Large intestine (tissue), 3 donors: ENCODE measurements at regions not wholly inside any gene's neighbourhood (a gene's known extent, or its start where the extent isn't known, plus 50 kb on each side); places are given as distances from the start of the nearest gene placed in this dataset.
A peak's percentile ranks its signal among the peaks of the same experiment; 100 is the strongest.

Experiments used
- DNase-seq, 2 donors: peaks; one replicate each; pipeline versions ENCODE4 v3.0.0 to v3.0.0-alpha.2; 2013
- H3K27ac ChIP-seq: one replicate; pipeline ENCODE4 v1.5.1; 2013; ENCODE audit warnings: low read length
- H3K27me3 ChIP-seq: 2 replicates; pipeline ENCODE4 v1.6.1; 2013; ENCODE audit warnings: low read length; ENCODE audit not compliant: control insufficient read depth, insufficient read depth
- H3K36me3 ChIP-seq: 2 replicates; pipeline ENCODE4 v1.6.1; 2013; ENCODE audit warnings: low read length; ENCODE audit not compliant: control insufficient read depth, insufficient read depth
- H3K4me1 ChIP-seq: one replicate; pipeline ENCODE4 v1.6.1; 2013; ENCODE audit warnings: low read length; ENCODE audit not compliant: control insufficient read depth, insufficient read depth
- H3K4me3 ChIP-seq: one replicate; pipeline ENCODE4 v1.5.1; 2013; ENCODE audit warnings: low read length
- H3K9me3 ChIP-seq: one replicate; pipeline ENCODE4 v1.6.1; 2013; ENCODE audit warnings: mild to moderate bottlenecking, low read depth, low read length, moderate library complexity; ENCODE audit not compliant: control insufficient read depth
- WGBS: methylation state at CpG from one replicate; pipeline ENCODE4 v1.1.5; 2013; ENCODE audit warnings: low lambda C conversion rate; ENCODE audit not compliant: insufficient coverage; 5-methylcytosine and 5-hydroxymethylcytosine counted together

DNA sequence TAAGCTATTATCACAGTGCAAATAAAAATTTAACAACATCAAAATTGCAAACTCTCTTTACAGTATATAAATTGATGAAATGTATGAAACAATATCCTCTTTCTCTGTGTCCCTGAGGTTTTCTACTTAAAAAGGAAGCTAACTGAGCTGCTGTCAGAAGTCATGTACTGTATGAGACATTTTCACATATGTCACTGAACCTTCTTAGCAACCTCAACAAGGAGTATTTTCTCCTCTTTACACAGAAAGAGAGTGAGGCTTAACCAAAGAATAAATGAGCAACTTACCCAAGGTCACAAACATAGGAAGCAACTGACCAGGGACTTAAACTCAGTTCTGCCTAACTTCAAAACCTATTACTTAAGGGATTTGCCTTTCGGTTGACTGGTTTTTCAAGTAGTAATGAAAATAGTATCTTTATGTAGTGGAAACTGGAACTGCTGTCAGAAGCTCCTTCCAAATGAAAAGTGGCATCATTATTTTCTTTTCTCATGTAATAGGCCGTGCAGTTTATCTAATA, 288.9 kb downstream of the LRRIQ3 start:
- H3K4me1 ChIP-seq, result no peaks in the 10 kb centered on the region
- DNase-seq, result no peak
- H3K9me3 ChIP-seq, result no peaks in the 10 kb centered on the region
- WGBS, result 76% methylated on average over 2 of the region's 2 CpGs
- no peak overlapping the region for H3K4me3 ChIP-seq
- H3K27me3 ChIP-seq, result no peaks in the 10 kb centered on the region
- no peaks in the 10 kb centered on the region for H3K36me3 ChIP-seq
- H3K27ac ChIP-seq, result no peak overlapping the region

DNA sequence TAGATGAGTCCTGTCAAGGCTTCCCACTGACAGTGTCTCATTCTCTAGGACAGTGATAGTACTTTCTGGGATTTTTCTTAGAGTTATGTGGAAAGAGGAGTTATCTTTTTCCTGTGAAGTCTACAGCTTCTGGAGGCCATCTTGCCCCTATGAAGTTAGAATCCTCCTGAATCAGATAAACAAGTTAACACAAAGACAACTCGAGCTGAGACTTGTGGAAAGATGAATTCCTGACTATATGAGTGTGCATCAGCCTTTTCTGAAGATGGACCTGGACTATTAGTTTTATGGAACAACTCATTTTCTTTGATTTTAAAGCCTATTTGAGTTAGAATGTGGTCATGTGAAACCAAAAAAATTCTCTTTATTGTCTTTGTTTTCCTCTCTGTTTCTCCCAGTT, 290.9 kb downstream of the LRRIQ3 start:
- Histone ChIP-seq H3K4me3 (no peak overlapping the region), H3K4me1 (no peaks in the 10 kb centered on the region), H3K9me3 (no peaks in the 10 kb centered on the region), H3K27ac (no peak overlapping the region), H3K36me3 (no peaks in the 10 kb centered on the region), H3K27me3 (no peaks in the 10 kb centered on the region)
- 60% methylated on average over 1 of the region's 1 CpG for WGBS
- no peak for DNase-seq

DNA sequence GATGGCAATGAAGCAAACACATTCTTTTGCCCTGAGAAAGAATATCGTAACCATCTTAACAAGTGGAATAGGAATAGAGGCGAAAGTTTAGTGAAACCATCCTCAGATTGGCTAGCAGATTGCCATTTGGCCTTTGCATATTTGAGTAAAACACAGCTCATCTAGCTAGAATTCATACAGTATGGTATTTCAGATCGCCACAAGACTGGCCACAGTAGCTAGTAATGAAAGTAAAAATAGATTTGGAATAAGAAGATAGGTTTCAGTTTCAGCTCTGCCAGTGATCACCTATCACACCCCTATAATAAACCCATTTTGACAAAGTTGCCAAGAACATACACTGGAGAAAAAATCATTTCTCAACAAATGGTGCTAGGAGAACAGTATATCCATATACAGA, 294.9 kb downstream of the LRRIQ3 start:
- no peak overlapping the region for H3K27ac ChIP-seq
- H3K27me3 ChIP-seq, result no peaks in the 10 kb centered on the region
- H3K4me1 ChIP-seq, result peaks cover 3% of the 10 kb centered on the region
- no peaks in the 10 kb centered on the region for H3K9me3 ChIP-seq
- no CpG with 5 or more reads among the region's 3 CpGs for WGBS
- H3K36me3 ChIP-seq, result no peaks in the 10 kb centered on the region
- H3K4me3 ChIP-seq, result no peak overlapping the region
- no peak for DNase-seq

- Histone ChIP-seq H3K36me3 (no peaks in the 10 kb centered on the region), H3K4me3 (no peak overlapping the region), H3K4me1 (peaks cover 3% of the 10 kb centered on the region), H3K27me3 (no peaks in the 10 kb centered on the region), H3K27ac (no peak overlapping the region), H3K9me3 (no peaks in the 10 kb centered on the region)
- no peak for DNase-seq
- WGBS, result no CpG with 5 or more reads among the region's 5 CpGs
Observed at GRCh38 chr1:73901738-73902137, 296.2 kb downstream of the LRRIQ3 start.

DNA sequence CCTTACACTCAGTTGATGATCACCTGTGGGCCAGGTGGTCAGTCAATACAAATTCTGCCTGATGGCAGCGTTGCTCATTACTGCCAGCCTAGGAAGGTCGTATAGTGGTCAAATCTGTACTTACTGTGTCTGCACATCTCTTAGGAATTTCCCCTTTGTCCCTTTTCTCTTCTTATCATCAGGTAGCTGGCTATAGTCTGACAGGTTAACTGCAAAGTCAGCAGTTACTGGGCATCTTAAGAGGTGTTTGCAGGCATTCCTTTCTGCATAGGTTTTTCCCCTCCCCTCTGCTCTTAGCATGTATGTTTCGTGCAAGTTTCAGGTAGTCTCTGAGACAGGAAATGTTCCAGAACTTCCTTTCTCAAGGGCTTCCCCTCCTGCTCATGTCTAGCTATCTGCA, 298.7 kb downstream of the LRRIQ3 start:
- DNase-seq, result peak; percentile 49 to 61
- Histone ChIP-seq H3K27ac (peak overlapping the region; percentile 60), H3K4me1 (peaks cover 3% of the 10 kb centered on the region), H3K36me3 (no peaks in the 10 kb centered on the region), H3K9me3 (no peaks in the 10 kb centered on the region), H3K4me3 (no peak overlapping the region), H3K27me3 (no peaks in the 10 kb centered on the region)
- WGBS, result no CpG with 5 or more reads among the region's 3 CpGs

- 93% methylated on average over 2 of the region's 3 CpGs for WGBS
- Histone ChIP-seq H3K27ac (no peak overlapping the region), H3K9me3 (no peaks in the 10 kb centered on the region), H3K36me3 (no peaks in the 10 kb centered on the region), H3K4me1 (peaks cover 3% of the 10 kb centered on the region), H3K27me3 (no peaks in the 10 kb centered on the region), H3K4me3 (no peak overlapping the region)
- no peak for DNase-seq
Observed at GRCh38 chr1:73898540-73898939, 299.4 kb downstream of the LRRIQ3 start.

DNA sequence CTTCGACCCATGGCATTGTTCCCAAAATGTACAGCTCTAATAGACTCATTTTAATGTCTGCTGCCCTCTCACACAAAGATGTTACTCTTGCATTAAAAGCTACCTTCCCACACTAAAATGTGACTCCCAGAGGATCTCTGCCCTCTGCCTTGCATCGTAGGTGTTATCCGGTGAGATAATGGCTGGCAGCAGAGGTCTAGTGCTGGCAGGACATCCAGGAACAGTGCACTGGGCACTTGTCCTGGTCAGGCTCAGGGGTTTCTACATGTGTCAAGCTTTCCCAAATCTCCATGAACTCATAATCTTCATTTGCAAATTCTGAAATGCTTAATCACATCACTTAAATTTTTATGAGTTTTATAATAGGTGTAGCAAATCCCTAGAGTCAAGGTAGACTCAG, 310.6 kb downstream of the LRRIQ3 start:
- Histone ChIP-seq H3K36me3 (no peaks in the 10 kb centered on the region), H3K4me1 (no peaks in the 10 kb centered on the region), H3K27ac (no peak overlapping the region), H3K4me3 (no peak overlapping the region), H3K27me3 (no peaks in the 10 kb centered on the region), H3K9me3 (no peaks in the 10 kb centered on the region)
- no CpG with 5 or more reads among the region's 3 CpGs for WGBS
- DNase-seq, result no peak

DNA sequence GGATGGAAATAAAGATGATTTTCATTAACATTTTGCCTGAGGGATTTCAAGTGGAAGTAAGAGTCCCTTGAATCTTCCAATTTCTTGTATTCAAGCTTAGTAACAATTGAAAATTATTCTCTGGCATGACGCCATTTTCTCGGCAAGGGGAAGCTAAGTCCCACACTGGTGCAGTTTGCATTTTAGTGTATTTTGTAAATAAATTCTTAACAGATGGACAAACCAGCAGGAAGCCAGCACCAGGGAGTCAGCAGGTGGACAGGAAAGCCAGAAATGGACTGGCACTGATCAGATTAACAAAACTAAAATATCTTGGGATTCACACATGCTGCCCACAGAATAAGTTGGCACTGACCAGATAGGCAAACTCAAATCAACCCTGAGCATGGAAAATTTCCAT, 311.3 kb downstream of the LRRIQ3 start:
- no peak for DNase-seq
- Histone ChIP-seq H3K27me3 (no peaks in the 10 kb centered on the region), H3K9me3 (no peaks in the 10 kb centered on the region), H3K36me3 (no peaks in the 10 kb centered on the region), H3K27ac (no peak overlapping the region), H3K4me1 (no peaks in the 10 kb centered on the region), H3K4me3 (no peak overlapping the region)
- WGBS, result 85% methylated on average over 2 of the region's 2 CpGs

GRCh38 chr1:73874806-73875205, 323.2 kb downstream of the LRRIQ3 start:
- H3K36me3 ChIP-seq, result no peaks in the 10 kb centered on the region
- DNase-seq, result no peak
- H3K4me3 ChIP-seq, result no peak overlapping the region
- WGBS, result 67% methylated on average over 1 of the region's 1 CpG
- H3K27ac ChIP-seq, result no peak overlapping the region
- H3K27me3 ChIP-seq, result no peaks in the 10 kb centered on the region
- H3K9me3 ChIP-seq, result no peaks in the 10 kb centered on the region
- H3K4me1 ChIP-seq, result no peaks in the 10 kb centered on the region

DNA sequence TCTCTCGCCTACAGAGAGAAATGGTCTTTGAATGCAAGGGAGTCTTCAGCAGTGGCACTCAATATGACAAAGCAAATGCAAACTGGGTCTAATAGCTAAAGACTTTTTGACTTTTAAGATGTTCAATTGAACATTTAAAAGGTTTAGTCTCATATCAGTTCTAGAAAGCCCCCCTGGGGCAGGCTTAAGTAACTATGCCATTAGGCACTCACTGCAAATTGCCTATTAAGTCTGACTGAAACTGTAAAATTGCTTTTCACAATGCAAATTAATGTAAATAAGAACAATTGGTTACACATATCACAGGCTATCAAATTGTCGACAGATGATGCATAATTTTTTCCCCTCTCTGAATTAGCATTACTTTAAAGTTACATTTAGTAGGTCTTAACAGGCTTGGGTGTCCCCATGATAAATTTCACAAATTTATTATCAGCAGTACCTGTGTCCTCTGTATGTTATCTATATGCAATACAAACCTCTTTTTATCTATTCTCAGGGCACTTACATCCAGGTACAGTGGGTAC, 329.1 kb downstream of the LRRIQ3 start:
- WGBS, result no CpG with 5 or more reads among the region's 2 CpGs
- no peaks in the 10 kb centered on the region for H3K27me3 ChIP-seq
- no peak for DNase-seq
- H3K9me3 ChIP-seq, result no peaks in the 10 kb centered on the region
- no peaks in the 10 kb centered on the region for H3K4me1 ChIP-seq
- H3K4me3 ChIP-seq, result no peak overlapping the region
- H3K36me3 ChIP-seq, result no peaks in the 10 kb centered on the region
- no peak overlapping the region for H3K27ac ChIP-seq

DNA sequence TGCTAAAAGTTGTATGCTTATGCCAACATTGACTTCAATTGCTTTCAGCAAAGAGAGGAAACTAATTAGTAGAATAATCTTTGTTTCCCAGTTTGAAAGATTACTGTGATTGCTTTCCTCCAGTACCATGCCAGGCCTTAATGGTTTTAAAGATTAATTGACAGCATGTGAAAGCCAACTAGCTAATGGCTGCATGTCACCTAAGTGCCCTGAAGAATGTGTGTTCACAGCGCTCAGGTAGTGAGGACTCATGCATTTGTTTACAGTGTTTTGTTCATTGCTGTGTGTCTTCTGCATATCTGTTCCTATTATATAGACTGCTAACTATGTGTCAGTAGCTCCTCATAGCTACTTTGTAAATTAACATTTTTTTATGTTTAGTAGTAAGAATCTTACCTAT, 335.6 kb downstream of the LRRIQ3 start:
- Histone ChIP-seq H3K36me3 (no peaks in the 10 kb centered on the region), H3K9me3 (no peaks in the 10 kb centered on the region), H3K4me3 (no peak overlapping the region), H3K27me3 (no peaks in the 10 kb centered on the region), H3K4me1 (no peaks in the 10 kb centered on the region), H3K27ac (no peak overlapping the region)
- DNase-seq, result no peak
- no CpG with 5 or more reads among the region's 1 CpG for WGBS
